Endothelial cell (in vitro differentiated cells): ENCODE measurements at regions not wholly inside any gene's neighbourhood (a gene's known extent, or its start where the extent isn't known, plus 50 kb on each side); places are given as distances from the start of the nearest gene placed in this dataset.

ENCODE experiments used
- DNase-seq: peaks from one replicate; pipeline ENCODE4 v3.0.0; 2021; ENCODE audit warnings: low spot score
- H3K27ac Mint-ChIP-seq: one replicate; pipeline ENCODE4 v1.8.0; 2021; ENCODE audit warnings: mixed read lengths, inconsistent platforms; ENCODE audit not compliant: unreplicated experiment
- H3K27me3 Mint-ChIP-seq: one replicate; pipeline ENCODE4 v1.8.0; 2021; ENCODE audit warnings: mild to moderate bottlenecking, moderate library complexity, mixed read lengths, inconsistent platforms; ENCODE audit not compliant: unreplicated experiment
- H3K36me3 Mint-ChIP-seq: one replicate; pipeline ENCODE4 v1.8.0; 2021; ENCODE audit warnings: mild to moderate bottlenecking, low read depth, mixed read lengths, inconsistent platforms; ENCODE audit not compliant: unreplicated experiment
- H3K4me1 Mint-ChIP-seq: one replicate; pipeline ENCODE4 v1.8.0; 2021; ENCODE audit warnings: mild to moderate bottlenecking, mixed read lengths, inconsistent platforms; ENCODE audit not compliant: unreplicated experiment
- H3K4me3 Mint-ChIP-seq: one replicate; pipeline ENCODE4 v1.8.0; 2021; ENCODE audit warnings: mild to moderate bottlenecking, mixed read lengths, inconsistent platforms; ENCODE audit not compliant: unreplicated experiment
- H3K9me3 Mint-ChIP-seq: one replicate; pipeline ENCODE4 v1.8.0; 2021; ENCODE audit warnings: mixed read lengths, inconsistent platforms; ENCODE audit not compliant: unreplicated experiment
- CTCF ChIP-seq: fragments of 200-600 bp; sonication (generic); IDR thresholded peaks from one replicate; pipeline ENCODE4 v1.5.0; 2021; ENCODE audit warnings: antibody characterized with exemption; ENCODE audit not compliant: unreplicated experiment

- no peak for TF ChIP-seq CTCF
- Mint-ChIP-seq H3K36me3 (peaks cover 10% of the 10 kb centered on the region), H3K9me3 (peaks cover 54% of the 10 kb centered on the region), H3K4me3 (no peak overlapping the region), H3K27ac (no peak overlapping the region), H3K4me1 (no peaks in the 10 kb centered on the region), H3K27me3 (peaks cover 8% of the 10 kb centered on the region)
- no peak for DNase-seq
Measured at GRCh38 chr22:47245286-47245685, 482.8 kb downstream of the TBC1D22A start.

DNA sequence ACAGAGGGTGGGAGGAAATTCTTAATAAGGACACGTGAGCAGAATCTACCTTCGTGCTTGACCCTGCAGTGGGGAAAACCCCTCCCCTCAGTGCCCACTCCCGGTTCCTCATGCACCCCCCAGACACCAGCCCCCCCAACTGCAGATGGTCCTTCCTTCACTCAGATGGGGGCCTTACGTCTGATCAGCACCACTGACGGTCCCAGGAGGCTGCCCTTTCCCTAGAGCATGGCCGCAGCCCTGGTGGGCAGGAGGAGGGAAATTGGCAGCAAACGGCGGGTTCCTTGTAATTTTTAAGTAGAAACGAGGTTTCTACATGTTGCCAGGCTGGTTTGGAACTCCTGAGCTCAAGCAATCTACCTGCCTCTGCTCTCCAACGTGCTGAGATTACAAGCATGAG lies 477.7 kb downstream of the TBC1D22A start:
- H3K27ac Mint-ChIP-seq = no peak overlapping the region

GRCh38 chr22:47239474-47239860 lies 477.0 kb downstream of the TBC1D22A start:
- Mint-ChIP-seq H3K9me3 (peaks cover 31% of the 10 kb centered on the region), H3K27me3 (peaks cover 6% of the 10 kb centered on the region), H3K36me3 (peaks cover 3% of the 10 kb centered on the region), H3K27ac (no peak overlapping the region), H3K4me3 (no peak overlapping the region), H3K4me1 (no peaks in the 10 kb centered on the region)
- TF ChIP-seq CTCF = no peak
- no peak for DNase-seq

More for the DNA sequence above, 477.7 kb downstream of the TBC1D22A start:
- Mint-ChIP-seq H3K36me3 (peaks cover 8% of the 10 kb centered on the region), H3K4me3 (no peak overlapping the region), H3K27me3 (peaks cover 8% of the 10 kb centered on the region), H3K4me1 (no peaks in the 10 kb centered on the region), H3K9me3 (peaks cover 38% of the 10 kb centered on the region)
- no peak for DNase-seq
- TF ChIP-seq CTCF = no peak

GRCh38 chr22:47238690-47239473 lies 476.4 kb downstream of the TBC1D22A start:
- no peaks in the 10 kb centered on the region for H3K4me1 Mint-ChIP-seq
- H3K27me3 Mint-ChIP-seq = peaks cover 6% of the 10 kb centered on the region
- H3K27ac Mint-ChIP-seq = no peak overlapping the region
- peaks cover 3% of the 10 kb centered on the region for H3K36me3 Mint-ChIP-seq
- TF ChIP-seq CTCF = no peak
- peaks cover 32% of the 10 kb centered on the region for H3K9me3 Mint-ChIP-seq
- no peak overlapping the region for H3K4me3 Mint-ChIP-seq
- DNase-seq = no peak

GRCh38 chr22:47237890-47238480 lies 475.5 kb downstream of the TBC1D22A start:
- no peak for TF ChIP-seq CTCF
- Mint-ChIP-seq H3K27ac (no peak overlapping the region), H3K27me3 (peaks cover 6% of the 10 kb centered on the region), H3K4me3 (no peak overlapping the region), H3K36me3 (peaks cover 3% of the 10 kb centered on the region), H3K9me3 (peaks cover 40% of the 10 kb centered on the region), H3K4me1 (no peaks in the 10 kb centered on the region)
- no peak for DNase-seq
